ENCODE measurements at regions not wholly inside any gene's neighbourhood (a gene's known extent, or its start where the extent isn't known, plus 50 kb on each side); places are given as distances from the start of the nearest gene placed in this dataset.

DNA sequence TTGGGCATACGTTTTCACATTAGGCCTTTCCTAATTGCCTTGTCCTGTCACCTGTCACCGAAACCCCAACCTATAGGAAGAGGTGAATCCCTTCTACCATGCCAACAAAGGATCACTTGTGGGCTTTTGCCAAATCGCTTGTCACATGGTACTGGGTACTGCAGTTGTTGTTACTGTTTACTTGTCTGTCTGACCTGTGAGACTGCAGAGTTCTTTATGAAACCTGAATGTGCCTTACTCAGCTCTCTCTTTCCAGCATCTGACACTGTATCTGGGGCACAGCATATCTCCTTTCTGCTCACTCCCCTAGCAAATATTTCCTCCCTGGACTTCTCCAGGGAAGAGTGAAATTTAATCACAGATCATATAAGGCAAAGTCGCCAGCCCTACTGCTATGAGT, 1272.4 kb downstream of the CDH8 start:
- TF ChIP-seq, protein P1, sequence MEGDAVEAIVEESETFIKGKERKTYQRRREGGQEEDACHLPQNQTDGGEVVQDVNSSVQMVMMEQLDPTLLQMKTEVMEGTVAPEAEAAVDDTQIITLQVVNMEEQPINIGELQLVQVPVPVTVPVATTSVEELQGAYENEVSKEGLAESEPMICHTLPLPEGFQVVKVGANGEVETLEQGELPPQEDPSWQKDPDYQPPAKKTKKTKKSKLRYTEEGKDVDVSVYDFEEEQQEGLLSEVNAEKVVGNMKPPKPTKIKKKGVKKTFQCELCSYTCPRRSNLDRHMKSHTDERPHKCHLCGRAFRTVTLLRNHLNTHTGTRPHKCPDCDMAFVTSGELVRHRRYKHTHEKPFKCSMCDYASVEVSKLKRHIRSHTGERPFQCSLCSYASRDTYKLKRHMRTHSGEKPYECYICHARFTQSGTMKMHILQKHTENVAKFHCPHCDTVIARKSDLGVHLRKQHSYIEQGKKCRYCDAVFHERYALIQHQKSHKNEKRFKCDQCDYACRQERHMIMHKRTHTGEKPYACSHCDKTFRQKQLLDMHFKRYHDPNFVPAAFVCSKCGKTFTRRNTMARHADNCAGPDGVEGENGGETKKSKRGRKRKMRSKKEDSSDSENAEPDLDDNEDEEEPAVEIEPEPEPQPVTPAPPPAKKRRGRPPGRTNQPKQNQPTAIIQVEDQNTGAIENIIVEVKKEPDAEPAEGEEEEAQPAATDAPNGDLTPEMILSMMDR (IDR thresholded peaks at IDR 0.05; ENCODE audit: poor library complexity) = no peak
- TF ChIP-seq EZH2phosphoT487 (IDR thresholded peaks at IDR 0.05; ENCODE audit: low read depth, severe bottlenecking, unreplicated experiment) (no peak), EZH2 (IDR thresholded peaks at IDR 0.05; ENCODE audit: borderline replicate concordance) (no peak)

Data from hepatocyte (in vitro differentiated cells).